H9 (cell line): ENCODE measurements at regions not wholly inside any gene's neighbourhood (a gene's known extent, or its start where the extent isn't known, plus 50 kb on each side); places are given as distances from the start of the nearest gene placed in this dataset.

Experiments
- DNase-seq: peaks from one replicate; pipeline ENCODE4 v3.0.0-alpha.2; 2017
- H2AFZ ChIP-seq: one replicate; pipeline ENCODE4 v1.6.1; 2013; ENCODE audit warnings: mild to moderate bottlenecking, low read length, control low read depth, moderate library complexity
- H2AK5ac ChIP-seq: 2 replicates; pipeline ENCODE4 v1.6.1; 2013; ENCODE audit warnings: low read length, control low read depth, mixed read lengths; ENCODE audit not compliant: insufficient read length
- H2BK120ac ChIP-seq: one replicate; pipeline ENCODE4 v1.6.1; 2013; ENCODE audit warnings: low read depth, mild to moderate bottlenecking, low read length, control low read depth, inconsistent platforms; ENCODE audit not compliant: poor library complexity, severe bottlenecking
- H2BK12ac ChIP-seq: 2 replicates; pipeline ENCODE4 v1.6.1; 2013; ENCODE audit warnings: low read length, control low read depth, mixed read lengths, low read depth; ENCODE audit not compliant: insufficient read length
- H2BK15ac ChIP-seq: 2 replicates; pipeline ENCODE4 v1.6.1; 2013; ENCODE audit warnings: low read depth, low read length, control low read depth
- H2BK20ac ChIP-seq: one replicate; pipeline ENCODE4 v1.6.1; 2013; ENCODE audit warnings: low read depth, mild to moderate bottlenecking, low read length, control low read depth, inconsistent platforms; ENCODE audit not compliant: poor library complexity, severe bottlenecking
- H2BK5ac ChIP-seq: 2 replicates; pipeline ENCODE4 v1.6.1; 2013; ENCODE audit warnings: low read length, control low read depth, mixed read lengths; ENCODE audit not compliant: insufficient read length
- H3K14ac ChIP-seq: 2 replicates; pipeline ENCODE4 v1.6.1; 2013; ENCODE audit warnings: low read length, control low read depth; ENCODE audit not compliant: insufficient read depth
- H3K18ac ChIP-seq: 2 replicates; pipeline ENCODE4 v1.6.1; 2013; ENCODE audit warnings: low read depth, mild to moderate bottlenecking, mixed read lengths, low read length, control low read depth; ENCODE audit not compliant: insufficient read length
- H3K23ac ChIP-seq: 2 replicates; pipeline ENCODE4 v1.6.1; 2013; ENCODE audit warnings: low read length, control low read depth, mixed read lengths, low read depth; ENCODE audit not compliant: insufficient read length
- H3K23me2 ChIP-seq: 2 replicates; pipeline ENCODE4 v1.6.1; 2013; ENCODE audit warnings: low read depth, mild to moderate bottlenecking, mixed read lengths, low read length, control low read depth; ENCODE audit not compliant: insufficient read length, poor library complexity, severe bottlenecking
- H3K27ac ChIP-seq: 2 replicates; pipeline ENCODE4 v1.5.1; 2013; ENCODE audit warnings: low read length, control low read depth, mixed read lengths, low read depth; ENCODE audit not compliant: insufficient read length
- H3K27me3 ChIP-seq: 2 replicates; pipeline ENCODE4 v1.6.1; 2013; ENCODE audit warnings: low read length, control low read depth, inconsistent platforms; ENCODE audit not compliant: insufficient read depth
- H3K4ac ChIP-seq: 2 replicates; pipeline ENCODE4 v1.6.1; 2013; ENCODE audit warnings: low read depth, mild to moderate bottlenecking, control low read depth, inconsistent platforms, low read length, moderate library complexity
- H3K4me1 ChIP-seq: 2 replicates; pipeline ENCODE4 v1.6.1; 2013; ENCODE audit warnings: low read length, control low read depth, inconsistent platforms; ENCODE audit not compliant: insufficient read depth
- H3K4me2 ChIP-seq: 2 replicates; pipeline ENCODE4 v1.6.1; 2013; ENCODE audit warnings: low read length, control low read depth, mixed read lengths; ENCODE audit not compliant: insufficient read length, insufficient read depth
- H3K56ac ChIP-seq: 2 replicates; pipeline ENCODE4 v1.6.1; 2013; ENCODE audit warnings: low read depth, mild to moderate bottlenecking, mixed read lengths, low read length, control low read depth; ENCODE audit not compliant: insufficient read length
- H3K79me1 ChIP-seq: 2 replicates; pipeline ENCODE4 v1.6.1; 2013; ENCODE audit warnings: low read depth, mild to moderate bottlenecking, moderate library complexity, low read length, control low read depth, inconsistent platforms; ENCODE audit not compliant: insufficient read depth, poor library complexity, severe bottlenecking
- H3K79me2 ChIP-seq: 2 replicates; pipeline ENCODE4 v1.6.1; 2013; ENCODE audit warnings: low read length, control low read depth, inconsistent platforms; ENCODE audit not compliant: insufficient read depth
- H3K9ac ChIP-seq: 2 replicates; pipeline ENCODE4 v1.6.1; 2013; ENCODE audit warnings: low read length, control low read depth, mixed read lengths; ENCODE audit not compliant: insufficient read length; ENCODE audit errors: extremely low read depth
- H3K9me3 ChIP-seq: one replicate; pipeline ENCODE4 v1.6.1; 2013; ENCODE audit warnings: low read depth, low read length, inconsistent platforms; ENCODE audit not compliant: control insufficient read depth
- H3T11ph ChIP-seq: one replicate; pipeline ENCODE4 v1.6.1; 2013; ENCODE audit warnings: mild to moderate bottlenecking, low read length, control low read depth, inconsistent platforms
- H4K20me1 ChIP-seq: one replicate; pipeline ENCODE4 v1.6.1; 2013; ENCODE audit not compliant: control insufficient read depth, insufficient read length, insufficient read depth
- H4K5ac ChIP-seq: 2 replicates; pipeline ENCODE4 v1.6.1; 2013; ENCODE audit warnings: low read depth, mild to moderate bottlenecking, mixed read lengths, low read length, control low read depth; ENCODE audit not compliant: insufficient read length
- H4K8ac ChIP-seq: replicated peaks from 2 replicates; pipeline ENCODE4 v1.6.1; 2013; ENCODE audit warnings: low read length, control low read depth, mixed read lengths, low read depth; ENCODE audit not compliant: insufficient read length
- H4K91ac ChIP-seq: 2 replicates; pipeline ENCODE4 v1.6.1; 2013; ENCODE audit warnings: low read depth, mild to moderate bottlenecking, moderate library complexity, mixed read lengths, low read length, control low read depth; ENCODE audit not compliant: insufficient read length
- H3K27ac Mint-ChIP-seq, 3 experiments: 2 replicates in 2 of 3; 3 replicates in 1 of 3; pipeline ENCODE4 v1.8.0; 2020 to 2021; ENCODE audit warnings: mixed read lengths in 3 of 3, mild to moderate bottlenecking in 1 of 3, moderate library complexity in 1 of 3
- H3K27me3 Mint-ChIP-seq: 2 replicates; pipeline ENCODE4 v1.8.0; 2021; ENCODE audit warnings: low read depth, mild to moderate bottlenecking, moderate library complexity, mixed read lengths
- H3K36me3 Mint-ChIP-seq, 3 experiments: 2 replicates in 2 of 3; 3 replicates in 1 of 3; pipeline ENCODE4 v1.8.0; 2020 to 2021; ENCODE audit warnings: low read depth in 3 of 3, mixed read lengths in 3 of 3; ENCODE audit not compliant: insufficient read depth in 1 of 3
- H3K4me1 Mint-ChIP-seq, 2 experiments: 2 replicates each; pipeline ENCODE4 v1.8.0; 2020; ENCODE audit warnings: mixed read lengths in 2 of 2
- H3K4me3 Mint-ChIP-seq, 2 experiments: 2 replicates in 1 of 2; 3 replicates in 1 of 2; pipeline ENCODE4 v1.8.0; 2020 to 2021; ENCODE audit warnings: mild to moderate bottlenecking in 2 of 2, mixed read lengths in 2 of 2, moderate library complexity in 1 of 2
- H3K9me3 Mint-ChIP-seq, 2 experiments: 2 replicates in 1 of 2; 3 replicates in 1 of 2; pipeline ENCODE4 v1.8.0; 2020; ENCODE audit warnings: mild to moderate bottlenecking in 2 of 2, mixed read lengths in 2 of 2, moderate library complexity in 1 of 2
- WGBS: extraction: QIAGEN DNeasy Blood & Tissue Kit; methylation state at CpG from one replicate; pipeline ENCODE4 v1.1.7; 2013; ENCODE audit warnings: missing lambda C conversion rate, low lambda C conversion rate, mixed read lengths; ENCODE audit not compliant: insufficient read length; ENCODE audit errors: extremely low coverage; 5-methylcytosine and 5-hydroxymethylcytosine counted together
- TF ChIP-seq, protein P1 (sequence below): fragments of 200-600 bp; sonication (generic); conservative IDR thresholded peaks from 3 replicates; pipeline ENCODE4 v1.8.0; 2021; ENCODE audit warnings: antibody characterized with exemption, mild to moderate bottlenecking

GRCh38 chr7:33825644-33826043 is 79.7 kb upstream of the BMPER start:
- H3K23me2 ChIP-seq, result no peaks in the 10 kb centered on the region
- H3K18ac ChIP-seq, result no peak overlapping the region
- no peak overlapping the region for H3K23ac ChIP-seq
- DNase-seq, result no peak
- H2BK20ac ChIP-seq, result no peak overlapping the region
- H4K8ac ChIP-seq, result no peak overlapping the region
- H4K20me1 ChIP-seq, result no peaks in the 10 kb centered on the region
- H3K27me3 ChIP-seq, result no peaks in the 10 kb centered on the region
- no peak overlapping the region for H3K9ac ChIP-seq
- no peak overlapping the region for H2BK120ac ChIP-seq
- Mint-ChIP-seq H3K4me1 (peaks cover 0 to 5% of the 10 kb centered on the region in 2 experiments; a peak in 1 of 4 replicates), H3K9me3 (peaks cover 0 to under 1% of the 10 kb centered on the region in 2 experiments; a peak in 2 of 5 replicates), H3K4me3 (no peak overlapping the region), H3K36me3 (no peaks in the 10 kb centered on the region), H3K27me3 (no peaks in the 10 kb centered on the region; the same call in 1 of the 2 replicates), H3K27ac (no peak overlapping the region)
- H2BK5ac ChIP-seq, result no peak overlapping the region
- no peak overlapping the region for H3K4ac ChIP-seq
- H3K9me3 ChIP-seq, result no peaks in the 10 kb centered on the region
- no peaks in the 10 kb centered on the region for H3K4me1 ChIP-seq
- H3K79me2 ChIP-seq, result no peaks in the 10 kb centered on the region
- H3K79me1 ChIP-seq, result no peaks in the 10 kb centered on the region
- no peak overlapping the region for H3K4me2 ChIP-seq
- H4K5ac ChIP-seq, result no peak overlapping the region
- no CpG with 5 or more reads among the region's 1 CpG for WGBS
- no peak overlapping the region for H2BK15ac ChIP-seq
- no peak overlapping the region for H3K56ac ChIP-seq
- no peak overlapping the region for H3K14ac ChIP-seq
- no peak overlapping the region for H4K91ac ChIP-seq
- no peak overlapping the region for H2AK5ac ChIP-seq
- TF ChIP-seq, protein P1, sequence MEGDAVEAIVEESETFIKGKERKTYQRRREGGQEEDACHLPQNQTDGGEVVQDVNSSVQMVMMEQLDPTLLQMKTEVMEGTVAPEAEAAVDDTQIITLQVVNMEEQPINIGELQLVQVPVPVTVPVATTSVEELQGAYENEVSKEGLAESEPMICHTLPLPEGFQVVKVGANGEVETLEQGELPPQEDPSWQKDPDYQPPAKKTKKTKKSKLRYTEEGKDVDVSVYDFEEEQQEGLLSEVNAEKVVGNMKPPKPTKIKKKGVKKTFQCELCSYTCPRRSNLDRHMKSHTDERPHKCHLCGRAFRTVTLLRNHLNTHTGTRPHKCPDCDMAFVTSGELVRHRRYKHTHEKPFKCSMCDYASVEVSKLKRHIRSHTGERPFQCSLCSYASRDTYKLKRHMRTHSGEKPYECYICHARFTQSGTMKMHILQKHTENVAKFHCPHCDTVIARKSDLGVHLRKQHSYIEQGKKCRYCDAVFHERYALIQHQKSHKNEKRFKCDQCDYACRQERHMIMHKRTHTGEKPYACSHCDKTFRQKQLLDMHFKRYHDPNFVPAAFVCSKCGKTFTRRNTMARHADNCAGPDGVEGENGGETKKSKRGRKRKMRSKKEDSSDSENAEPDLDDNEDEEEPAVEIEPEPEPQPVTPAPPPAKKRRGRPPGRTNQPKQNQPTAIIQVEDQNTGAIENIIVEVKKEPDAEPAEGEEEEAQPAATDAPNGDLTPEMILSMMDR, result no peak
- no peak overlapping the region for H3K27ac ChIP-seq
- no peak overlapping the region for H2AFZ ChIP-seq
- H2BK12ac ChIP-seq, result no peak overlapping the region
- no peak overlapping the region for H3T11ph ChIP-seq
